GM19463 (cell line): ENCODE measurements at regions not wholly inside any gene's neighbourhood (a gene's known extent, or its start where the extent isn't known, plus 50 kb on each side); places are given as distances from the start of the nearest gene placed in this dataset.
"Not testable (repeated sequence)": the region's sequence is repeated elsewhere in the genome, so short reads cannot be mapped to it uniquely, and the experiment has no call there.

Experiments
- ATAC-seq: cut with Tn5 transposase; IDR thresholded peaks from one replicate; pipeline ENCODE4 v1.9.1; 2021; ENCODE audit warnings: mild to moderate bottlenecking, moderate library complexity; ENCODE audit not compliant: unreplicated experiment

- not testable (repeated sequence) for ATAC-seq
Observed at GRCh38 chr6:4725136-4725760, 51.0 kb upstream of the CDYL start.

- ATAC-seq: not testable (repeated sequence)
Observed at GRCh38 chr6:4724727-4725126, 51.5 kb upstream of the CDYL start.

GRCh38 chr6:4723383-4723782 is 52.8 kb upstream of the CDYL start:
- no peak for ATAC-seq

- ATAC-seq: not testable (repeated sequence)
Observed at GRCh38 chr6:4721368-4721767, 54.8 kb upstream of the CDYL start.

GRCh38 chr6:4719491-4719890 is 56.7 kb upstream of the CDYL start:
- ATAC-seq: no peak

- ATAC-seq: no peak
Observed at GRCh38 chr6:4717856-4718255, 58.3 kb upstream of the CDYL start.

- ATAC-seq: no peak
Observed at GRCh38 chr6:4717124-4717523, 59.1 kb upstream of the CDYL start.

- ATAC-seq: no peak
Observed at GRCh38 chr6:4714961-4715501, 61.2 kb upstream of the CDYL start.

- no peak for ATAC-seq
Observed at GRCh38 chr6:4712291-4712690, 63.9 kb upstream of the CDYL start.

GRCh38 chr6:4707011-4707410 is 69.2 kb upstream of the CDYL start:
- no peak for ATAC-seq

GRCh38 chr6:4705809-4706208 is 70.4 kb upstream of the CDYL start:
- ATAC-seq: no peak

- no peak for ATAC-seq
Observed at GRCh38 chr6:4703382-4703781, 72.8 kb upstream of the CDYL start.

GRCh38 chr6:4698901-4699659 is 77.1 kb upstream of the CDYL start:
- no peak for ATAC-seq

GRCh38 chr6:4693173-4693970 is 82.8 kb upstream of the CDYL start:
- ATAC-seq: no peak

- ATAC-seq: no peak
Observed at GRCh38 chr6:4692664-4693063, 83.5 kb upstream of the CDYL start.

- no peak for ATAC-seq
Observed at GRCh38 chr6:4687989-4688947, 87.9 kb upstream of the CDYL start.

GRCh38 chr6:4687656-4687988 is 88.6 kb upstream of the CDYL start:
- no peak for ATAC-seq

- ATAC-seq: no peak
Observed at GRCh38 chr6:4682431-4683097, 93.6 kb upstream of the CDYL start.

GRCh38 chr6:4678506-4679300 is 97.5 kb upstream of the CDYL start:
- ATAC-seq: no peak
